Calu3 (cell line): ENCODE measurements at regions not wholly inside any gene's neighbourhood (a gene's known extent, or its start where the extent isn't known, plus 50 kb on each side); places are given as distances from the start of the nearest gene placed in this dataset.

ENCODE experiments used
- BruUV-seq: library from RNA; stranded (reverse); fragments of 400-500 nt; replicated peaks from 2 replicates; lab custom pipeline; 2021; lab: Mats Ljungman, UMichigan
- CTCF ChIA-PET: fragments of 300-600 bp; sonication (Branson Sonifier 250); formaldehyde crosslinking; loops from one replicate; lab custom pipeline; 2022; ENCODE audit warnings: antibody characterized with exemption; lab: Charles Lee
- DNase-seq: peaks from one replicate; pipeline ENCODE4 v3.0.0; 2022
- H3K27ac Mint-ChIP-seq: one replicate; pipeline ENCODE4 v1.8.0; 2022; ENCODE audit warnings: mixed read lengths; ENCODE audit not compliant: unreplicated experiment
- H3K27me3 Mint-ChIP-seq: one replicate; pipeline ENCODE4 v1.8.0; 2022; ENCODE audit warnings: mixed read lengths; ENCODE audit not compliant: unreplicated experiment
- H3K36me3 Mint-ChIP-seq: one replicate; pipeline ENCODE4 v1.8.0; 2022; ENCODE audit warnings: mild to moderate bottlenecking, moderate library complexity, mixed read lengths; ENCODE audit not compliant: insufficient read depth, unreplicated experiment
- H3K4me1 Mint-ChIP-seq: one replicate; pipeline ENCODE4 v1.8.0; 2022; ENCODE audit warnings: mild to moderate bottlenecking, low read depth, mixed read lengths; ENCODE audit not compliant: unreplicated experiment
- H3K4me3 Mint-ChIP-seq: one replicate; pipeline ENCODE4 v1.8.0; 2022; ENCODE audit warnings: mild to moderate bottlenecking, low read depth, moderate library complexity, mixed read lengths; ENCODE audit not compliant: unreplicated experiment
- H3K9me3 Mint-ChIP-seq: one replicate; pipeline ENCODE4 v1.8.0; 2022; ENCODE audit warnings: low read depth, mixed read lengths; ENCODE audit not compliant: unreplicated experiment
- intact Hi-C: fragments of 100-400 bp; cut with micrococcal nuclease; formaldehyde crosslinking; loops from one replicate; pipeline ENCODE4 v1.10.0; 2022; ENCODE audit not compliant: unreplicated experiment
- TF ChIP-seq, protein P1 (sequence below): fragments of 200-600 bp; IDR thresholded peaks from one replicate; pipeline ENCODE4 v1.8.0; 2022; ENCODE audit warnings: antibody characterized with exemption; ENCODE audit not compliant: unreplicated experiment

DNA sequence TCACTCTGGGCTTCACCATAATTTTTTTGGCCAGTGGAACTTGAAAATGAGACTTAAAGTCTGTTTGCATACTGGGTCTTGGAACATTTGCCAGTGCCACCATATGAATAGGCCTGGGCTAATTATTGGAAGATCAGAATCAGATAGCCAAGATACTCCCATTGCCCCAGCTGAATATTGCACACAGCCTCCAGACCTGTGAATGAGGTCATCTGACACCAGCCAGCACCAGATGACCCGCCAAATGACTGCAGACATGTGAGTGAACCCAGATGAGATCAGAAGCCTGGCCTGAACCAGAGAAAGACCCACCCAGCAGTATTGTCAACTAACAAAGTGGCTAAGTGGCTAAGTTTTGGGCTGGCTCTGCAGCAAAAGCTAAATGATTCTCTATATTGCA, 220.5 kb upstream of the MPDZ start:
- BruUV-seq, result no TSS peak
- CTCF ChIA-PET, result no interaction called here

DNA sequence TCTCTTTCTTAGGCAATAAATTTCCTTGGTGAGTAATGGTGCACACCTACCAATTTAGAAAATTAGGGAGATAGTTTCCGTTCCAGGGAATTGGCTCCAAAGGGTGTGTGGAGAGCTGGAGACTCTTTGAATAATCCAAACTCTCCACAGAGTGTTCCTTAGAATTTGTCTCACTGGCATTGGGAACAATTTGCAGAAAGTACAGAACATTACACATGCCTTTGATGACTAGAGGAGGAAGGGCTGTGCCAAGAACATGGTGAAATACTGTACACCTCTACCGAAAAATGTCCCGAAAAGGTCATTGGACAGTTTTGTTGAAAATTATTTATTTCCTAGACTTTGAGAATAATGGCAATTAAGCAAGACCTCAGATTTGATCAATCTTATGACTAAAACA, 214.2 kb upstream of the MPDZ start:
- H3K4me1 Mint-ChIP-seq, result peaks cover 8% of the 10 kb centered on the region
- CTCF ChIA-PET, result no interaction called here
- intact Hi-C loops, result no loop called here
- no peaks in the 10 kb centered on the region for H3K36me3 Mint-ChIP-seq
- no peak overlapping the region for H3K4me3 Mint-ChIP-seq
- no peaks in the 10 kb centered on the region for H3K9me3 Mint-ChIP-seq
- no peak for DNase-seq
- BruUV-seq, result no TSS peak
- no peaks in the 10 kb centered on the region for H3K27me3 Mint-ChIP-seq
- H3K27ac Mint-ChIP-seq, result no peak overlapping the region
- TF ChIP-seq, protein P1, sequence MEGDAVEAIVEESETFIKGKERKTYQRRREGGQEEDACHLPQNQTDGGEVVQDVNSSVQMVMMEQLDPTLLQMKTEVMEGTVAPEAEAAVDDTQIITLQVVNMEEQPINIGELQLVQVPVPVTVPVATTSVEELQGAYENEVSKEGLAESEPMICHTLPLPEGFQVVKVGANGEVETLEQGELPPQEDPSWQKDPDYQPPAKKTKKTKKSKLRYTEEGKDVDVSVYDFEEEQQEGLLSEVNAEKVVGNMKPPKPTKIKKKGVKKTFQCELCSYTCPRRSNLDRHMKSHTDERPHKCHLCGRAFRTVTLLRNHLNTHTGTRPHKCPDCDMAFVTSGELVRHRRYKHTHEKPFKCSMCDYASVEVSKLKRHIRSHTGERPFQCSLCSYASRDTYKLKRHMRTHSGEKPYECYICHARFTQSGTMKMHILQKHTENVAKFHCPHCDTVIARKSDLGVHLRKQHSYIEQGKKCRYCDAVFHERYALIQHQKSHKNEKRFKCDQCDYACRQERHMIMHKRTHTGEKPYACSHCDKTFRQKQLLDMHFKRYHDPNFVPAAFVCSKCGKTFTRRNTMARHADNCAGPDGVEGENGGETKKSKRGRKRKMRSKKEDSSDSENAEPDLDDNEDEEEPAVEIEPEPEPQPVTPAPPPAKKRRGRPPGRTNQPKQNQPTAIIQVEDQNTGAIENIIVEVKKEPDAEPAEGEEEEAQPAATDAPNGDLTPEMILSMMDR, result no peak

More for the DNA sequence above, 220.5 kb upstream of the MPDZ start:
- H3K27me3 Mint-ChIP-seq, result no peaks in the 10 kb centered on the region
- intact Hi-C loops, result no loop called here
- peaks cover 3% of the 10 kb centered on the region for H3K9me3 Mint-ChIP-seq
- H3K36me3 Mint-ChIP-seq, result no peaks in the 10 kb centered on the region
- no peak for DNase-seq
- no peak overlapping the region for H3K4me3 Mint-ChIP-seq
- TF ChIP-seq, protein P1, result no peak
- H3K4me1 Mint-ChIP-seq, result no peaks in the 10 kb centered on the region
- H3K27ac Mint-ChIP-seq, result no peak overlapping the region

DNA sequence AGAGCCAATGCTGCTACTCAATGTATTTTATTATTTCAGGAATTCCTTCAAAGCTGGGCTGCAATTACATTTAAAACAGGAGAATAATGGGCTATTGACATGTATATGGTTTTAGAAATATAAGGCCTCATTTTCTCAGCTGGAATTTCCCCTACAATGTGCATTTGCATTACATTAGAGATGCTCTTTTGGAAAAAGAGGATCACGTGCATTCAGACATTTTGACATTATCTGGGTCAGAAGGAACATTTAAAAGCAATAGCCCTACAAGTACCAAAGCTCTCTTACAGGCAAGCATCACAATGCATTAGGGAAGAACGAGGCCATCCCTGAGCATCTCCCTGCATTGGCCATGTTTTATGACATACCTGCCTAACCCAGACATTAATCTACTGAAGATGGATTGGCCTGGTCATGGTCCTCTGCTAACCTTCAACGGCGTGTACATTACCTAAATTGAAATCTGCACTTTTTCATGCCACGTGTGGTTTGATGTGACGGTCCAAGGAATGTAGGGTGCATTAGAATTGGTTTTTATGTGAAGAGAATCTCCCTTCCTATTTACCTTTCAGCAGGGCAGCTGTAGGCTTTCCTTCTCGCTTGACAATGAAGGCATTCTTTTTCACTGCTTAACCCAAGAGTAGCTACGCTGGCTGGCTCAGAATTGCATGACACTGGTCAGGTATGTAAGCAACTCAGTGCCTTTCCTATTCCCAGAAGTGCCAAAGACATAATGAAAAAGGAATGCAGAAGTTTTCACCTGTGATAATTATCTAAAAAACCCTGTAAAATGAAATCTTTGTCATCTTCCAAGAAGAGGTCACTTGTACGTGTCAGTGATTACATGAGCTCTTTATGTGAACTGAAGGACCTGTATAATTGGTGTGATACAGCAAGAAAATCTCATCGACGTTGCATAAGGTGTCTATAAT, 212.3 kb upstream of the MPDZ start:
- DNase-seq, result peak; percentile 42
- TF ChIP-seq, protein P1, result no peak
- Mint-ChIP-seq H3K4me3 (no peak overlapping the region), H3K9me3 (no peaks in the 10 kb centered on the region), H3K36me3 (no peaks in the 10 kb centered on the region), H3K27me3 (no peaks in the 10 kb centered on the region), H3K4me1 (peaks cover 8% of the 10 kb centered on the region), H3K27ac (peak overlapping the region; percentile 27)
- intact Hi-C loops, result no loop called here
- no TSS peak for BruUV-seq
- CTCF ChIA-PET, result interaction anchor here (0.7 to 0.9 kb wide), 2 partner anchors 28 to 279 kb away, joined by 3 read pairs; no protein-coding TSS in a partner anchor

DNA sequence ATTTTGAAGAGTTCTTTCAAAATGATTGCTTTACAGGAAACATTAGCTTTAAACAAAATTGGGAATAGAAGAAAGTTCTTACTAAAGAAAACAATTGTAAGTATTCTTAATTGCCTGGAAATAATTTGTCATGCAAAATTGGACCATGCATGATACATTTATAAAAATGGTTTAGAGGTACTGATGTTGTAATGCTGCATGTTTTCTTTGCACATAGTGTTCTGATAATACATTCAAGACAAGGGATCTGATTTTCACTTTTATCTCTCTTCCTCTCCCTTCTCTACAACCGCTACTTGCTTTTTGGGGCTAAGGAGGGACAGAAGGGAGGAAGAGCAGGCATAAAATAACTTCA, 211.6 kb upstream of the MPDZ start:
- TF ChIP-seq, protein P1, result no peak
- CTCF ChIA-PET, result no interaction called here
- no peak for DNase-seq
- peaks cover 8% of the 10 kb centered on the region for H3K4me1 Mint-ChIP-seq
- H3K36me3 Mint-ChIP-seq, result no peaks in the 10 kb centered on the region
- no peaks in the 10 kb centered on the region for H3K27me3 Mint-ChIP-seq
- no peak overlapping the region for H3K4me3 Mint-ChIP-seq
- BruUV-seq, result no TSS peak
- no peak overlapping the region for H3K27ac Mint-ChIP-seq
- intact Hi-C loops, result no loop called here
- H3K9me3 Mint-ChIP-seq, result no peaks in the 10 kb centered on the region
